RWPE2 (cell line): ENCODE measurements at regions not wholly inside any gene's neighbourhood (a gene's known extent, or its start where the extent isn't known, plus 50 kb on each side); places are given as distances from the start of the nearest gene placed in this dataset.

Source experiments
- ATAC-seq: fragments of 200-7000 bp; cut with Tn5 transposase; 3 replicates; pipeline ENCODE4 v1.9.1; 2021; ENCODE audit warnings: low read depth
- DNase-seq: peaks from one replicate; pipeline ENCODE4 v3.0.0-alpha.2; 2020; ENCODE audit warnings: low spot score
- H3K27ac ChIP-seq: fragments of 450-650 bp; 2 replicates; pipeline ENCODE4 v1.5.1; 2017; ENCODE audit warnings: mild to moderate bottlenecking; ENCODE audit not compliant: poor library complexity, severe bottlenecking
- H3K27me3 ChIP-seq: fragments of 250-450 bp; sonication (Bioruptor Pico); 2 replicates; pipeline ENCODE4 v1.5.1; 2021; ENCODE audit warnings: mild to moderate bottlenecking, moderate library complexity; ENCODE audit not compliant: insufficient read depth, poor library complexity, severe bottlenecking
- H3K36me3 ChIP-seq: fragments of 250-450 bp; sonication (Bioruptor Pico); 2 replicates; pipeline ENCODE4 v1.5.1; 2020; ENCODE audit warnings: low read depth, mild to moderate bottlenecking, moderate library complexity
- H3K4me1 ChIP-seq: fragments of 250-450 bp; sonication (Bioruptor Pico); 2 replicates; pipeline ENCODE4 v1.5.1; 2021; ENCODE audit warnings: mild to moderate bottlenecking, moderate library complexity; ENCODE audit not compliant: insufficient read depth, poor library complexity, severe bottlenecking
- H3K4me3 ChIP-seq: fragments of 250-450 bp; sonication (Bioruptor Pico); 2 replicates; pipeline ENCODE4 v1.5.1; 2021; ENCODE audit warnings: mild to moderate bottlenecking, moderate library complexity; ENCODE audit not compliant: severe bottlenecking
- H3K9me3 ChIP-seq: fragments of 250-450 bp; sonication (Bioruptor Pico); 2 replicates; pipeline ENCODE4 v1.5.1; 2021; ENCODE audit warnings: mild to moderate bottlenecking, moderate library complexity; ENCODE audit not compliant: severe bottlenecking
- CTCF ChIP-seq: fragments of 450-650 bp; IDR thresholded peaks from one replicate; pipeline ENCODE4 v1.5.1; 2017; ENCODE audit warnings: mild to moderate bottlenecking, moderate library complexity; ENCODE audit not compliant: poor library complexity, severe bottlenecking

GRCh38 chr15:29480278-29480677 is 210.7 kb upstream of the NSMCE3 start:
- H3K4me1 ChIP-seq, result no peaks in the 10 kb centered on the region
- ATAC-seq (no peak), DNase-seq (no peak)
- no peaks in the 10 kb centered on the region for H3K36me3 ChIP-seq
- no peaks in the 10 kb centered on the region for H3K9me3 ChIP-seq
- H3K4me3 ChIP-seq, result no peak overlapping the region
- H3K27ac ChIP-seq, result no peak overlapping the region
- no peak for TF ChIP-seq CTCF
- H3K27me3 ChIP-seq, result peaks cover 11% of the 10 kb centered on the region

- ATAC-seq, result no peak
- H3K4me1 ChIP-seq, result no peaks in the 10 kb centered on the region
- H3K4me3 ChIP-seq, result no peak overlapping the region
- no peak overlapping the region for H3K27ac ChIP-seq
- H3K36me3 ChIP-seq, result no peaks in the 10 kb centered on the region
- no peaks in the 10 kb centered on the region for H3K27me3 ChIP-seq
- no peak for TF ChIP-seq CTCF
- no peaks in the 10 kb centered on the region for H3K9me3 ChIP-seq
- DNase-seq, result no peak
Measured at GRCh38 chr15:29477256-29477655, 207.6 kb upstream of the NSMCE3 start.

GRCh38 chr15:29476503-29477080 is 207.0 kb upstream of the NSMCE3 start:
- ATAC-seq (no peak), DNase-seq (no peak)
- Histone ChIP-seq H3K27ac (no peak overlapping the region), H3K36me3 (no peaks in the 10 kb centered on the region), H3K9me3 (no peaks in the 10 kb centered on the region), H3K27me3 (no peaks in the 10 kb centered on the region), H3K4me1 (no peaks in the 10 kb centered on the region), H3K4me3 (no peak overlapping the region)
- TF ChIP-seq CTCF, result no peak

GRCh38 chr15:29475096-29475495 is 205.5 kb upstream of the NSMCE3 start:
- H3K27ac ChIP-seq, result no peak overlapping the region
- no peak for TF ChIP-seq CTCF
- no peaks in the 10 kb centered on the region for H3K9me3 ChIP-seq
- H3K4me3 ChIP-seq, result no peak overlapping the region
- peaks cover 5% of the 10 kb centered on the region for H3K4me1 ChIP-seq
- no peaks in the 10 kb centered on the region for H3K27me3 ChIP-seq
- H3K36me3 ChIP-seq, result no peaks in the 10 kb centered on the region
- DNase-seq, result no peak
- no peak for ATAC-seq

- Histone ChIP-seq H3K4me3 (no peak overlapping the region), H3K9me3 (no peaks in the 10 kb centered on the region), H3K4me1 (peaks cover 8% of the 10 kb centered on the region), H3K36me3 (no peaks in the 10 kb centered on the region), H3K27me3 (no peaks in the 10 kb centered on the region), H3K27ac (no peak overlapping the region)
- TF ChIP-seq CTCF, result no peak
- DNase-seq (no peak), ATAC-seq (no peak)
Measured at GRCh38 chr15:29473621-29474105, 204.0 kb upstream of the NSMCE3 start.
